Epithelial cell of esophagus (primary cell): ENCODE measurements at regions not wholly inside any gene's neighbourhood (a gene's known extent, or its start where the extent isn't known, plus 50 kb on each side); places are given as distances from the start of the nearest gene placed in this dataset.

Experiments used
- DNase-seq: peaks from one replicate; pipeline ENCODE4 v3.0.0; 2010; ENCODE audit warnings: low read depth
- H3K4me3 ChIP-seq: 2 replicates; pipeline ENCODE4 v1.5.1; 2011; ENCODE audit warnings: mild to moderate bottlenecking, low read length, control low read depth
- CTCF ChIP-seq: IDR thresholded peaks from 2 replicates; pipeline ENCODE4 v1.5.1; 2011; ENCODE audit warnings: low read depth, mild to moderate bottlenecking, low read length, control low read depth, inconsistent platforms; ENCODE audit not compliant: insufficient read depth; ENCODE audit errors: missing control alignments

GRCh38 chr4:38489924-38490639 lies 173.9 kb upstream of the KLF3 start:
- H3K4me3 ChIP-seq, result no peak overlapping the region
- peak; percentile 29 for DNase-seq
- TF ChIP-seq CTCF, result no peak

- no peak overlapping the region for H3K4me3 ChIP-seq
- DNase-seq, result no peak
- TF ChIP-seq CTCF, result no peak
These were observed 173.1 kb upstream of the KLF3 start for GRCh38 chr4:38490753-38491446.

- no peak for TF ChIP-seq CTCF
- no peak overlapping the region for H3K4me3 ChIP-seq
- no peak for DNase-seq
These were observed 172.0 kb upstream of the KLF3 start for GRCh38 chr4:38491854-38492478.

GRCh38 chr4:38493066-38493465 lies 170.9 kb upstream of the KLF3 start:
- TF ChIP-seq CTCF, result no peak
- DNase-seq, result no peak
- H3K4me3 ChIP-seq, result no peak overlapping the region

- no peak for DNase-seq
- H3K4me3 ChIP-seq, result no peak overlapping the region
- TF ChIP-seq CTCF, result no peak
These were observed 168.6 kb upstream of the KLF3 start for GRCh38 chr4:38495446-38495845.

GRCh38 chr4:38497121-38497520 lies 166.9 kb upstream of the KLF3 start:
- no peak overlapping the region for H3K4me3 ChIP-seq
- DNase-seq, result no peak
- TF ChIP-seq CTCF, result no peak
